ENCODE measurements at regions not wholly inside any gene's neighbourhood (a gene's known extent, or its start where the extent isn't known, plus 50 kb on each side); places are given as distances from the start of the nearest gene placed in this dataset.
"Not testable (repeated sequence)": the region's sequence is repeated elsewhere in the genome, so short reads cannot be mapped to it uniquely, and the experiment has no call there.

- Mint-ChIP-seq H3K4me1 (no peaks in the 10 kb centered on the region), H3K4me3 (no peak overlapping the region), H3K27me3 (no peaks in the 10 kb centered on the region), H3K9me3 (ENCODE audit: insufficient read depth) (peaks cover 2% of the 10 kb centered on the region), H3K27ac (no peak overlapping the region)
- Histone ChIP-seq H2AFZ (ENCODE audit: insufficient read depth, low read depth, low read length, poor library complexity, severe bottlenecking) (no peak overlapping the region), H3K4me3 (ENCODE audit: control extremely low read depth in 1 of 5, extremely low read depth in 1 of 5, insufficient read depth in 1 of 5, low read depth in 2 of 5, low read length in 4 of 5) (no peak overlapping the region), H3K27ac (ENCODE audit: low read length in 2 of 2) (no peak overlapping the region), H3K4me2 (replicated peaks; ENCODE audit: low read depth, low read length, poor library complexity, severe bottlenecking) (no peak overlapping the region), H3K36me3 (replicated peaks in 1 of 2; ENCODE audit: control extremely low read depth in 1 of 2, control insufficient read depth in 1 of 2, extremely low read depth in 1 of 2, insufficient read depth in 2 of 2, low read length in 1 of 2) (no peaks in the 10 kb centered on the region), H4K20me1 (ENCODE audit: control insufficient read depth, insufficient read depth, low read length, poor library complexity, severe bottlenecking) (no peaks in the 10 kb centered on the region), H3K79me2 (ENCODE audit: control insufficient read depth, insufficient read depth, low read length) (no peaks in the 10 kb centered on the region), H3K4me1 (ENCODE audit: control insufficient read depth in 2 of 2, insufficient read depth in 2 of 2, low read length in 2 of 2) (no peaks in the 10 kb centered on the region), H3K9ac (ENCODE audit: low read length) (no peak overlapping the region), H3K9me3 (ENCODE audit: control extremely low read depth in 1 of 3, control insufficient read depth in 2 of 3, insufficient read depth in 1 of 3, low read length in 2 of 3) (no peaks in the 10 kb centered on the region), H3K27me3 (replicated peaks in 1 of 4; ENCODE audit: control extremely low read depth in 1 of 4, control insufficient read depth in 3 of 4, insufficient read depth in 4 of 4, low read length in 3 of 4) (no peaks in the 10 kb centered on the region)
- intact Hi-C loops (cut with micrococcal nuclease): no loop called here
- POLR2A ChIA-PET: no interaction called here
- TF ChIP-seq CTCF (IDR thresholded peaks at IDR 0.05): no peak
- TF ChIP-seq EZH2 (IDR thresholded peaks at IDR 0.05; ENCODE audit: borderline replicate concordance, insufficient read depth, low read depth, low read length, poor library complexity, severe bottlenecking): no peak
- CTCF ChIA-PET: no interaction called here
- DNase-seq (no peak), ATAC-seq (ENCODE audit: low read depth) (no peak)
These were observed 205.9 kb upstream of the FAM47A start for GRCh38 chrX:34338046-34338445.

GRCh38 chrX:34335376-34335775 is 203.3 kb upstream of the FAM47A start:
- H3K4me3 Mint-ChIP-seq; H3K79me2 ChIP-seq (ENCODE audit: control insufficient read depth, insufficient read depth, low read length); H3K4me1 Mint-ChIP-seq; H3K27me3 Mint-ChIP-seq; POLR2A ChIA-PET; H3K9ac ChIP-seq (ENCODE audit: low read length); H3K27ac Mint-ChIP-seq; H3K9me3 Mint-ChIP-seq (ENCODE audit: insufficient read depth); DNase-seq; H4K20me1 ChIP-seq (ENCODE audit: control insufficient read depth, insufficient read depth, low read length, poor library complexity, severe bottlenecking); H3K4me3 ChIP-seq (ENCODE audit: control extremely low read depth in 1 of 5, extremely low read depth in 1 of 5, insufficient read depth in 1 of 5, low read depth in 2 of 5, low read length in 4 of 5); H3K36me3 ChIP-seq (replicated peaks in 1 of 2; ENCODE audit: control extremely low read depth in 1 of 2, control insufficient read depth in 1 of 2, extremely low read depth in 1 of 2, insufficient read depth in 2 of 2, low read length in 1 of 2); ATAC-seq (ENCODE audit: low read depth); H3K9me3 ChIP-seq (ENCODE audit: control extremely low read depth in 1 of 3, control insufficient read depth in 2 of 3, insufficient read depth in 1 of 3, low read length in 2 of 3); H2AFZ ChIP-seq (ENCODE audit: insufficient read depth, low read depth, low read length, poor library complexity, severe bottlenecking); intact Hi-C loops (cut with micrococcal nuclease); H3K4me2 ChIP-seq (replicated peaks; ENCODE audit: low read depth, low read length, poor library complexity, severe bottlenecking); H3K27ac ChIP-seq (ENCODE audit: low read length in 2 of 2); H3K27me3 ChIP-seq (replicated peaks in 1 of 4; ENCODE audit: control extremely low read depth in 1 of 4, control insufficient read depth in 3 of 4, insufficient read depth in 4 of 4, low read length in 3 of 4); H3K4me1 ChIP-seq (ENCODE audit: control insufficient read depth in 2 of 2, insufficient read depth in 2 of 2, low read length in 2 of 2); CTCF ChIA-PET: not testable (repeated sequence)
- 40% methylated on average over 1 of the region's 2 CpGs for WGBS (ENCODE audit: insufficient coverage)
